GM21528 (cell line): ENCODE measurements at regions not wholly inside any gene's neighbourhood (a gene's known extent, or its start where the extent isn't known, plus 50 kb on each side); places are given as distances from the start of the nearest gene placed in this dataset.
"Not testable (repeated sequence)": the region's sequence is repeated elsewhere in the genome, so short reads cannot be mapped to it uniquely, and the experiment has no call there.

ENCODE experiments used
- ATAC-seq: cut with Tn5 transposase; IDR thresholded peaks from one replicate; pipeline ENCODE4 v1.9.1; 2021; ENCODE audit warnings: mild to moderate bottlenecking, moderate library complexity; ENCODE audit not compliant: unreplicated experiment, low FRiP score

GRCh38 chr7:51446785-51447184 is 130.2 kb upstream of the COBL start:
- ATAC-seq = no peak

GRCh38 chr7:51446356-51446755 is 129.7 kb upstream of the COBL start:
- ATAC-seq = no peak

GRCh38 chr7:51444936-51445335 is 128.3 kb upstream of the COBL start:
- no peak for ATAC-seq

GRCh38 chr7:51430480-51431086 is 114.0 kb upstream of the COBL start:
- ATAC-seq = no peak

- ATAC-seq = no peak
These were observed 111.7 kb upstream of the COBL start for GRCh38 chr7:51428217-51428887.

GRCh38 chr7:51426163-51426562 is 109.6 kb upstream of the COBL start:
- ATAC-seq = no peak

GRCh38 chr7:51409934-51410333 is 93.3 kb upstream of the COBL start:
- not testable (repeated sequence) for ATAC-seq

GRCh38 chr7:51397608-51398007 is 81.0 kb upstream of the COBL start:
- ATAC-seq = not testable (repeated sequence)

- ATAC-seq = not testable (repeated sequence)
These were observed 76.4 kb upstream of the COBL start for GRCh38 chr7:51393003-51393402.

- not testable (repeated sequence) for ATAC-seq
These were observed 73.3 kb upstream of the COBL start for GRCh38 chr7:51389952-51390351.

- ATAC-seq = not testable (repeated sequence)
These were observed 72.7 kb upstream of the COBL start for GRCh38 chr7:51389216-51389812.

- ATAC-seq = not testable (repeated sequence)
These were observed 71.6 kb upstream of the COBL start for GRCh38 chr7:51388241-51388640.

GRCh38 chr7:51386806-51387568 is 70.4 kb upstream of the COBL start:
- not testable (repeated sequence) for ATAC-seq

- ATAC-seq = not testable (repeated sequence)
These were observed 69.6 kb upstream of the COBL start for GRCh38 chr7:51386184-51386583.

- not testable (repeated sequence) for ATAC-seq
These were observed 65.6 kb upstream of the COBL start for GRCh38 chr7:51382243-51382642.

GRCh38 chr7:51376420-51377092 is 59.9 kb upstream of the COBL start:
- no peak for ATAC-seq

- ATAC-seq = no peak
These were observed 58.3 kb upstream of the COBL start for GRCh38 chr7:51374936-51375335.

- not testable (repeated sequence) for ATAC-seq
These were observed 57.0 kb upstream of the COBL start for GRCh38 chr7:51373607-51374006.

GRCh38 chr7:51369746-51370145 is 53.1 kb upstream of the COBL start:
- peak; percentile 47 for ATAC-seq

GRCh38 chr7:51369228-51369627 is 52.6 kb upstream of the COBL start:
- not testable (repeated sequence) for ATAC-seq

GRCh38 chr7:51368334-51368733 is 51.7 kb upstream of the COBL start:
- no peak for ATAC-seq
